KMS-11 (cell line): ENCODE measurements at regions not wholly inside any gene's neighbourhood (a gene's known extent, or its start where the extent isn't known, plus 50 kb on each side); places are given as distances from the start of the nearest gene placed in this dataset.

Experiments used
- H2AFZ ChIP-seq: fragments of 200-600 bp; sonication (generic); 2 replicates; pipeline ENCODE4 v1.6.1; 2016; ENCODE audit warnings: antibody characterized with exemption, mixed run types, low read depth
- H3K27ac ChIP-seq: fragments of 200-600 bp; sonication (generic); 2 replicates; pipeline ENCODE4 v1.6.1; 2016; ENCODE audit warnings: mild to moderate bottlenecking, mixed run types
- H3K27me3 ChIP-seq: fragments of 200-600 bp; sonication (generic); 2 replicates; pipeline ENCODE4 v1.6.1; 2017; ENCODE audit warnings: mild to moderate bottlenecking, low read depth, mixed run types, moderate library complexity; ENCODE audit not compliant: insufficient read depth
- H3K36me3 ChIP-seq: fragments of 200-600 bp; sonication (generic); 2 replicates; pipeline ENCODE4 v1.6.1; 2017; ENCODE audit warnings: mild to moderate bottlenecking, mixed run types; ENCODE audit not compliant: insufficient read depth
- H3K4me1 ChIP-seq: fragments of 200-600 bp; sonication (generic); 2 replicates; pipeline ENCODE4 v1.6.1; 2016; ENCODE audit warnings: mild to moderate bottlenecking, low read depth, mixed run types; ENCODE audit not compliant: poor library complexity, severe bottlenecking
- H3K4me2 ChIP-seq: fragments of 200-600 bp; sonication (generic); 2 replicates; pipeline ENCODE4 v1.7.0; 2016; ENCODE audit warnings: mild to moderate bottlenecking, mixed run types
- H3K4me3 ChIP-seq: fragments of 200-600 bp; sonication (generic); IDR thresholded peaks from 2 replicates; pipeline ENCODE4 v1.6.1; 2017; ENCODE audit warnings: low read depth, low read length, mixed read lengths; ENCODE audit not compliant: insufficient read depth
- H3K79me2 ChIP-seq: fragments of 200-600 bp; sonication (generic); 2 replicates; pipeline ENCODE4 v1.6.1; 2016; ENCODE audit warnings: low read depth, mixed run types; ENCODE audit not compliant: insufficient read depth
- H3K9ac ChIP-seq: fragments of 200-600 bp; sonication (generic); 2 replicates; pipeline ENCODE4 v1.6.1; 2016; ENCODE audit warnings: mild to moderate bottlenecking, mixed run types
- H4K20me1 ChIP-seq: fragments of 200-600 bp; sonication (generic); 2 replicates; pipeline ENCODE4 v1.6.1; 2016; ENCODE audit warnings: mild to moderate bottlenecking, mixed run types; ENCODE audit not compliant: insufficient read depth
- TF ChIP-seq, protein P1 (sequence below): fragments of 200-600 bp; sonication (generic); conservative IDR thresholded peaks from 2 replicates; pipeline ENCODE4 v1.6.1; 2017; ENCODE audit warnings: low read depth, mild to moderate bottlenecking, antibody characterized with exemption, low read length, moderate library complexity, mixed read lengths

DNA sequence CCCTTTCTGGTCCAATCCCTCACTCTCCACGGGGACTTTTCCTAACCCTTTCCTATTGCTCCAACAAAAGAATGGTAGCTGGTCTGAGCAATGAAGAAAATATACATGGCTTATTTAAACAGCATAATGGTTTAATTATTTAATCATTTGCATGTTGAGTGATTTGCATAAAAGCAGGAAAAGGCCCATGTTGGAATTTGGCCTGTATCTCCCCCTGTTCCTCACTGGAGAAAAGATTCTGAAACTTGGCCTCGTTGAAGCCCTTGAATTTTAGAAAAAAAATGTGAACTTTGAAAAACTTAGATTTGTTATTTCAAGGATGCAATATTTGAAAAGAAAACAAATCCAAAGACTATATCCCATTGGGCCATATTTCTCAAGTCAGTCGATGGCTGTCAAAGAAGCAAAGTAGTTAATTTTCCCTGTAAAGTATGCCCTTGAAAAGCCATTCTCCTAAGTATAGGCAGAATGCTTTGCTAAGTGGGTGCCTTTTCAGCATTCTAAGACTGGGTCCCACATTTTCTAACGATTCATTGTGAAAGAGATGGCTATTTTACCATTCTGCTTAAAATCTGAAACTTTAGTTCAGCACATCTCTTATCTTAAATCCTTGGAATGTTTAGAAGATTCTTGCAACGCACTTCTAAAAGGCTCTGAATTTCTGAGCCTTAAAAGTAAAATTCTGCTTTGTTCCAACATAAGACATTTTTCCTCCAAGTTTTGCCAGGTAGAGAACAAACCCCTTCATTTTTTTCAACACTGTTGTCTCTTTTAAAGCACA, 428.8 kb downstream of the ARHGEF28 start:
- Histone ChIP-seq H4K20me1 (no peaks in the 10 kb centered on the region), H3K79me2 (no peaks in the 10 kb centered on the region), H3K36me3 (no peaks in the 10 kb centered on the region), H3K27me3 (no peaks in the 10 kb centered on the region), H3K9ac (no peak overlapping the region), H3K4me2 (peak overlapping the region; percentile 36; the same call in 1 of the 2 replicates), H3K4me1 (peaks cover 25% of the 10 kb centered on the region), H3K27ac (no peak overlapping the region), H3K4me3 (no peak overlapping the region), H2AFZ (peak overlapping the region; percentile 16; the same call in 1 of the 2 replicates)
- TF ChIP-seq, protein P1, sequence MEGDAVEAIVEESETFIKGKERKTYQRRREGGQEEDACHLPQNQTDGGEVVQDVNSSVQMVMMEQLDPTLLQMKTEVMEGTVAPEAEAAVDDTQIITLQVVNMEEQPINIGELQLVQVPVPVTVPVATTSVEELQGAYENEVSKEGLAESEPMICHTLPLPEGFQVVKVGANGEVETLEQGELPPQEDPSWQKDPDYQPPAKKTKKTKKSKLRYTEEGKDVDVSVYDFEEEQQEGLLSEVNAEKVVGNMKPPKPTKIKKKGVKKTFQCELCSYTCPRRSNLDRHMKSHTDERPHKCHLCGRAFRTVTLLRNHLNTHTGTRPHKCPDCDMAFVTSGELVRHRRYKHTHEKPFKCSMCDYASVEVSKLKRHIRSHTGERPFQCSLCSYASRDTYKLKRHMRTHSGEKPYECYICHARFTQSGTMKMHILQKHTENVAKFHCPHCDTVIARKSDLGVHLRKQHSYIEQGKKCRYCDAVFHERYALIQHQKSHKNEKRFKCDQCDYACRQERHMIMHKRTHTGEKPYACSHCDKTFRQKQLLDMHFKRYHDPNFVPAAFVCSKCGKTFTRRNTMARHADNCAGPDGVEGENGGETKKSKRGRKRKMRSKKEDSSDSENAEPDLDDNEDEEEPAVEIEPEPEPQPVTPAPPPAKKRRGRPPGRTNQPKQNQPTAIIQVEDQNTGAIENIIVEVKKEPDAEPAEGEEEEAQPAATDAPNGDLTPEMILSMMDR, result no peak

DNA sequence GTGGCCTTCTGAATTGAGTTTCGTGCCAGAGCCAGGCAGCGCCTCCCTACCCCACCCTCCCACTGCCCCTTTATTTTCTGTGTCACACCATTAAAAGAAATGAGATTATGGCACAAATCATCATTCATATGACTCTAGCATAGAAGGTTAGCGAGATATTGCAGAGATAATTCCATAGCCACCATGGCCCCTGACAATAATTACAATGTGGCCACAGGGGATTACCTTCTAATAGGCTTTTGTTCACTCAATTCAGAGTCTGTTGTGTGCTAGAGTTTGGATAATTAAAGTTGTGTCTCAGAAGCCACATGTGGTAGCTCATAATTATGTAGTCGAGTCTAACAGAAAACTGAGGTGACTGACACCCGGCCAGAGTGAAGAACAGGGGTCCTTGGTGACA, 428.1 kb downstream of the ARHGEF28 start:
- Histone ChIP-seq H3K27ac (no peak overlapping the region), H3K27me3 (no peaks in the 10 kb centered on the region), H2AFZ (no peak overlapping the region), H3K36me3 (no peaks in the 10 kb centered on the region), H3K79me2 (no peaks in the 10 kb centered on the region), H3K4me3 (no peak overlapping the region), H3K4me2 (no peak overlapping the region), H4K20me1 (no peaks in the 10 kb centered on the region), H3K4me1 (peaks cover 25% of the 10 kb centered on the region), H3K9ac (no peak overlapping the region)
- TF ChIP-seq, protein P1, result no peak

DNA sequence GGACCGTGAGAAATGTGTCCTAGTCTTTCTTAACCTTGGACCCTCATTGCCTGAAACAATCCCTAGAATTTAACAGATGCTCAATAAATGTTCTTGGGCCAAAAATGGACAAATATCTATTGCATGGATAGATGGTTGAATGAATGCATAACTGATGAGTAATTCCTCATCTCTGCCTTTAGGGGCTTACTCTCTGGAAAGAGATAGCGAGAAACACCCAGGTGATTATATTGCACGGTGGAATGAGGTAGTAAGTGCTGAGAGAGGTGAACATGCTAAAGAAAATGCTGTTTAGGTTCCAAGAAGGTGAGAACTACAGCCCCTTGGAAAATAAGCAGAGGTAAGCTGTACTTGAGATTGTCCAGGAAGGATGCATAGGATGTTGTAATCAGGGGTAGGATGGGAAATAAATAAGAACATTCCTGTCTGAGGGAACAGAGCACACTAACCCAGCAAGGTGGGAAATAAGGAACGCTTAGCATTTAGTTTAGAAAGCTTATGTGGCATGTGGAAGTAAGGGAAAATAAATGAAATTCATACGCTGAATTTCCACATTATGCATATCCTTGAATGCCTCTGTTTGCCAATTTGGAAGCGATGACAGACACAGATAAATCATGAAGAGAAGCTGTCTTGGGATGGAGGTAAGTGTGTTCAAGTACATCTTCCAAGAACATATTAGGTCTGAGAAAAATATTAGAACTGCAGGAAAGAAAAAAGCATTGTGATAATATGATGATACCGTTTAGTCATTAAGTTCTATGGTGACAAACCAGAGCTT, 426.6 kb downstream of the ARHGEF28 start:
- no peaks in the 10 kb centered on the region for H3K27me3 ChIP-seq
- no peak overlapping the region for H3K4me3 ChIP-seq
- no peaks in the 10 kb centered on the region for H3K79me2 ChIP-seq

DNA sequence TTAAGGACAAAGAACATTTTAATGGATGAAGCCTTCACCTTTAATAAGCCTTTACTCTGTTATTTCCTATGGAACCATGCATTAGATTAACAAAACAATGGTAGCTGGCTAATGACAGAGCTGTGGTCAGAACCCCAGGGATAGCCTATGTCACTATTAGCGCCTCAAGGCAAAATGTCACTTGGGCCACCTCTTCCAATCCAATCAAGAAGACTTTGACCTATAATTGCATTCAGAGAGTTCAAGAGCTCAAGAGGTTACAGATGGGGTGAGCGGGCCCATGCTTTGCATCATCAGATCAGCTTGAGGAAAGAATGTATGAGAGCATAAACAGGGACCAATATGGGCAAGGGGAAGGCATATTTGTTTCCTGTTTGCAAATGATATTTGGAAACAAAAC, 425.1 kb downstream of the ARHGEF28 start:
- H3K9ac ChIP-seq, result no peak overlapping the region
- no peak overlapping the region for H3K4me2 ChIP-seq
- no peaks in the 10 kb centered on the region for H3K27me3 ChIP-seq
- H2AFZ ChIP-seq, result no peak overlapping the region
- no peaks in the 10 kb centered on the region for H3K79me2 ChIP-seq
- TF ChIP-seq, protein P1, result no peak
- no peaks in the 10 kb centered on the region for H4K20me1 ChIP-seq
- H3K4me3 ChIP-seq, result no peak overlapping the region
- no peaks in the 10 kb centered on the region for H3K36me3 ChIP-seq
- H3K4me1 ChIP-seq, result peaks cover 13% of the 10 kb centered on the region
- no peak overlapping the region for H3K27ac ChIP-seq

More for the DNA sequence above, 426.6 kb downstream of the ARHGEF28 start:
- Histone ChIP-seq H3K4me1 (peaks cover 25% of the 10 kb centered on the region), H3K36me3 (no peaks in the 10 kb centered on the region), H3K9ac (no peak overlapping the region), H4K20me1 (no peaks in the 10 kb centered on the region), H3K27ac (no peak overlapping the region), H2AFZ (no peak overlapping the region), H3K4me2 (no peak overlapping the region)
- TF ChIP-seq, protein P1, result no peak
